GM19372 (cell line): ENCODE measurements at regions not wholly inside any gene's neighbourhood (a gene's known extent, or its start where the extent isn't known, plus 50 kb on each side); places are given as distances from the start of the nearest gene placed in this dataset.

Source experiments
- ATAC-seq: cut with Tn5 transposase; IDR thresholded peaks from one replicate; pipeline ENCODE4 v1.9.1; 2021; ENCODE audit warnings: mild to moderate bottlenecking, low read depth, moderate library complexity; ENCODE audit not compliant: unreplicated experiment

GRCh38 chr2:16250466-16250865 lies 310.1 kb downstream of the MYCN start:
- ATAC-seq: no peak

GRCh38 chr2:16250056-16250425 lies 309.7 kb downstream of the MYCN start:
- no peak for ATAC-seq

- ATAC-seq: no peak
Measured at GRCh38 chr2:16249246-16250055, 309.1 kb downstream of the MYCN start.

GRCh38 chr2:16248571-16249105 lies 308.3 kb downstream of the MYCN start:
- no peak for ATAC-seq

- ATAC-seq: no peak
Measured at GRCh38 chr2:16247326-16248122, 307.2 kb downstream of the MYCN start.

GRCh38 chr2:16246911-16247310 lies 306.6 kb downstream of the MYCN start:
- ATAC-seq: no peak

- no peak for ATAC-seq
Measured at GRCh38 chr2:16246281-16246850, 306.0 kb downstream of the MYCN start.

- no peak for ATAC-seq
Measured at GRCh38 chr2:16245481-16246054, 305.2 kb downstream of the MYCN start.

- ATAC-seq: no peak
Measured at GRCh38 chr2:16244966-16245320, 304.6 kb downstream of the MYCN start.

GRCh38 chr2:16244153-16244965 lies 304.0 kb downstream of the MYCN start:
- no peak for ATAC-seq

GRCh38 chr2:16243411-16243996 lies 303.2 kb downstream of the MYCN start:
- no peak for ATAC-seq

GRCh38 chr2:16242906-16243305 lies 302.6 kb downstream of the MYCN start:
- ATAC-seq: no peak

GRCh38 chr2:16241166-16242160 lies 301.1 kb downstream of the MYCN start:
- ATAC-seq: no peak

- no peak for ATAC-seq
Measured at GRCh38 chr2:16240402-16240801, 300.1 kb downstream of the MYCN start.

GRCh38 chr2:16239296-16239850 lies 299.0 kb downstream of the MYCN start:
- ATAC-seq: no peak

GRCh38 chr2:16238786-16239185 lies 298.4 kb downstream of the MYCN start:
- no peak for ATAC-seq

- ATAC-seq: no peak
Measured at GRCh38 chr2:16238001-16238761, 297.8 kb downstream of the MYCN start.

GRCh38 chr2:16235747-16236146 lies 295.4 kb downstream of the MYCN start:
- no peak for ATAC-seq
